ENCODE measurements at regions not wholly inside any gene's neighbourhood (a gene's known extent, or its start where the extent isn't known, plus 50 kb on each side); places are given as distances from the start of the nearest gene placed in this dataset.

- TF ChIP-seq CTCF (IDR thresholded peaks at IDR 0.05) (no peak), EZH2 (IDR thresholded peaks at IDR 0.05; ENCODE audit: borderline replicate concordance, insufficient read depth, low read depth, low read length, poor library complexity, severe bottlenecking) (no peak)
Measured at GRCh38 chr3:15903164-15903563, 105.4 kb upstream of the ANKRD28 start.
